H1 (cell line): ENCODE measurements at regions not wholly inside any gene's neighbourhood (a gene's known extent, or its start where the extent isn't known, plus 50 kb on each side); places are given as distances from the start of the nearest gene placed in this dataset.

Experiments used
- CTCF ChIA-PET: fragments of 300-600 bp; sonication (Branson Sonifier 250); formaldehyde crosslinking; loops from one replicate; lab custom pipeline; 2021; ENCODE audit not compliant: partially characterized antibody; lab: Charles Lee
- POLR2A ChIA-PET: fragments of 300-600 bp; sonication (Branson Sonifier 250); formaldehyde crosslinking; loops from one replicate; lab custom pipeline; 2021; ENCODE audit warnings: inconsistent platforms; ENCODE audit not compliant: partially characterized antibody; lab: Charles Lee
- DNase-seq, 2 experiments: peaks; one replicate each; pipeline versions ENCODE4 v3.0.0 to v3.0.0-alpha.2; 2010 to 2022; ENCODE audit warnings: low spot score in 2 of 2, low read depth in 1 of 2, mixed read lengths in 1 of 2
- FAIRE-seq: peaks from 2 replicates; lab custom pipeline; 2011; peaks lifted over from hg19 to GRCh38; lab: Jason Lieb, UNC
- H2AFZ ChIP-seq: 2 replicates; pipeline ENCODE4 v1.8.1; 2012; ENCODE audit warnings: low read length, inconsistent platforms
- H2AK5ac ChIP-seq: 2 replicates; pipeline ENCODE4 v1.6.1; 2013; ENCODE audit warnings: low read depth, low read length
- H2BK120ac ChIP-seq: replicated peaks from 2 replicates; pipeline ENCODE3; 2013; ENCODE audit warnings: low read depth, low read length, inconsistent platforms
- H2BK12ac ChIP-seq: 2 replicates; pipeline ENCODE4 v1.6.1; 2013; ENCODE audit warnings: low read depth, low read length
- H2BK15ac ChIP-seq: 2 replicates; pipeline ENCODE4 v1.6.1; 2013; ENCODE audit warnings: low read length
- H2BK20ac ChIP-seq: 2 replicates; pipeline ENCODE4 v1.6.1; 2013; ENCODE audit warnings: low read length
- H2BK5ac ChIP-seq: 2 replicates; pipeline ENCODE4 v1.6.1; 2013; ENCODE audit warnings: low read depth, low read length
- H3K14ac ChIP-seq: 2 replicates; pipeline ENCODE4 v1.6.1; 2013; ENCODE audit warnings: inconsistent platforms; ENCODE audit not compliant: insufficient read length
- H3K18ac ChIP-seq: 2 replicates; pipeline ENCODE4 v1.6.1; 2013; ENCODE audit warnings: low read length; ENCODE audit errors: extremely low read depth
- H3K23ac ChIP-seq: 2 replicates; pipeline ENCODE4 v1.6.1; 2013; ENCODE audit warnings: inconsistent platforms; ENCODE audit not compliant: insufficient read length
- H3K23me2 ChIP-seq: 2 replicates; pipeline ENCODE4 v1.6.1; 2013; ENCODE audit warnings: low read depth, low read length
- H3K27ac ChIP-seq: 2 replicates; pipeline ENCODE4 v1.6.1; 2011; ENCODE audit warnings: low read depth, low read length, inconsistent platforms
- H3K27me3 ChIP-seq, 4 experiments: replicated peaks in 1 of 4; 1 replicate in 1 of 4; 2 replicates in 3 of 4; pipeline versions ENCODE4 v1.6.1 to v1.8.1; 2011 to 2013; ENCODE audit warnings: low read length in 3 of 4, mild to moderate bottlenecking in 3 of 4, inconsistent platforms in 2 of 4, mixed read lengths in 2 of 4, moderate library complexity in 1 of 4; ENCODE audit not compliant: control insufficient read depth in 3 of 4, insufficient read depth in 3 of 4; ENCODE audit errors: extremely low read depth in 1 of 4
- H3K36me3 ChIP-seq, 4 experiments: 2 replicates each; pipeline versions ENCODE4 v1.6.1 to v1.8.1; 2011 to 2013; ENCODE audit warnings: mild to moderate bottlenecking in 4 of 4, low read length in 3 of 4, moderate library complexity in 2 of 4, control low read depth in 1 of 4, inconsistent platforms in 1 of 4; ENCODE audit not compliant: insufficient read depth in 4 of 4, control insufficient read depth in 2 of 4
- H3K4ac ChIP-seq: replicated peaks from 2 replicates; pipeline ENCODE3; 2013; ENCODE audit warnings: low read length, low read depth, mixed read lengths, inconsistent platforms; ENCODE audit not compliant: insufficient read length
- H3K4me1 ChIP-seq, 4 experiments: replicated peaks in 1 of 4; 1 replicate in 1 of 4; 2 replicates in 3 of 4; pipeline versions ENCODE4 v1.6.1 to v1.8.1; 2011 to 2013; ENCODE audit warnings: low read length in 3 of 4, inconsistent platforms in 2 of 4, mixed read lengths in 1 of 4; ENCODE audit not compliant: insufficient read depth in 4 of 4, control insufficient read depth in 3 of 4
- H3K4me2 ChIP-seq, 2 experiments: 2 replicates each; pipeline versions ENCODE4 v1.6.1 to v1.8.1; 2011 to 2013; ENCODE audit warnings: low read depth in 2 of 2, low read length in 2 of 2, control low read depth in 1 of 2, inconsistent platforms in 1 of 2, mild to moderate bottlenecking in 1 of 2; ENCODE audit not compliant: insufficient read depth in 1 of 2
- H3K4me3 ChIP-seq, 4 experiments: fragments of 200-600, 300-600 bp in 1 of 4; sonication (generic), shearing (Covaris generic), sonication (Bioruptor Twin) in 1 of 4; 2 replicates each; pipeline versions ENCODE4 v1.5.1 to v1.8.1; 2011 to 2016; ENCODE audit warnings: low read length in 4 of 4, low read depth in 3 of 4, control low read depth in 2 of 4, inconsistent platforms in 2 of 4, mild to moderate bottlenecking in 2 of 4, mixed read lengths in 1 of 4, moderate library complexity in 1 of 4; ENCODE audit not compliant: insufficient read depth in 2 of 4; ENCODE audit errors: extremely low read depth in 1 of 4
- H3K56ac ChIP-seq: replicated peaks from 2 replicates; pipeline ENCODE3; 2013; ENCODE audit warnings: low read depth, mild to moderate bottlenecking, mixed read lengths, low read length, inconsistent platforms; ENCODE audit not compliant: insufficient read length
- H3K79me1 ChIP-seq: 2 replicates; pipeline ENCODE4 v1.6.1; 2013; ENCODE audit warnings: low read depth, low read length, control low read depth
- H3K79me2 ChIP-seq, 2 experiments: 2 replicates each; pipeline versions ENCODE4 v1.6.1 to v1.8.1; 2012 to 2013; ENCODE audit warnings: low read length in 2 of 2, mild to moderate bottlenecking in 2 of 2, inconsistent platforms in 1 of 2; ENCODE audit not compliant: insufficient read depth in 2 of 2, control insufficient read depth in 1 of 2
- H3K9ac ChIP-seq, 4 experiments: replicated peaks in 1 of 4; 1 replicate in 1 of 4; 2 replicates in 3 of 4; pipeline versions ENCODE4 v1.6.1 to v1.8.1; 2011 to 2013; ENCODE audit warnings: low read depth in 3 of 4, low read length in 3 of 4, control low read depth in 2 of 4, mild to moderate bottlenecking in 2 of 4, moderate library complexity in 2 of 4, inconsistent platforms in 1 of 4; ENCODE audit errors: extremely low read depth in 1 of 4
- H3K9me3 ChIP-seq, 2 experiments: 2 replicates each; pipeline versions ENCODE4 v1.6.1 to v1.8.1; 2012 to 2013; ENCODE audit warnings: mild to moderate bottlenecking in 2 of 2, moderate library complexity in 2 of 2, control low read depth in 1 of 2, inconsistent platforms in 1 of 2, low read depth in 1 of 2, low read length in 1 of 2, mixed read lengths in 1 of 2; ENCODE audit not compliant: insufficient read depth in 2 of 2
- H4K20me1 ChIP-seq, 2 experiments: replicated peaks in 1 of 2; 2 replicates each; pipeline versions ENCODE3 to v1.8.1; 2011 to 2013; ENCODE audit warnings: inconsistent platforms in 2 of 2, low read length in 2 of 2, mild to moderate bottlenecking in 1 of 2; ENCODE audit not compliant: insufficient read depth in 2 of 2, control insufficient read depth in 1 of 2
- H4K5ac ChIP-seq: 2 replicates; pipeline ENCODE4 v1.6.1; 2013; ENCODE audit warnings: low read length, low read depth, mixed read lengths, inconsistent platforms; ENCODE audit not compliant: insufficient read length
- H4K8ac ChIP-seq: 2 replicates; pipeline ENCODE4 v1.8.0; 2013; ENCODE audit warnings: mild to moderate bottlenecking, moderate library complexity, low read length, inconsistent platforms; ENCODE audit not compliant: insufficient read depth; ENCODE audit errors: extremely low read depth
- H4K91ac ChIP-seq: replicated peaks from 2 replicates; pipeline ENCODE3; 2013; ENCODE audit warnings: low read length, mixed read lengths, inconsistent platforms; ENCODE audit not compliant: insufficient read length
- EZH2 ChIP-seq: fragments of 200-600 bp; sonication (generic); IDR thresholded peaks from 2 replicates; pipeline ENCODE4 v1.7.1; 2012; ENCODE audit warnings: low read depth, mild to moderate bottlenecking, moderate library complexity, low read length, inconsistent platforms; ENCODE audit not compliant: severe bottlenecking
- WGBS, 2 experiments: shearing (Covaris generic) in 1 of 2; methylation state at CpG; one replicate each; pipeline versions ENCODE4 v1.1.6 to v1.1.7; 2013 to 2015; ENCODE audit warnings: low lambda C conversion rate in 2 of 2, mixed read lengths in 2 of 2, inconsistent platforms in 1 of 2, low coverage in 1 of 2, missing lambda C conversion rate in 1 of 2; ENCODE audit not compliant: insufficient replicate concordance in 2 of 2, insufficient coverage in 1 of 2, insufficient read length in 1 of 2; ENCODE audit errors: extremely low coverage in 1 of 2, missing lambda C conversion rate in 1 of 2; 5-methylcytosine and 5-hydroxymethylcytosine counted together

- Histone ChIP-seq H2AFZ (no peak overlapping the region), H3K4ac (no peak overlapping the region), H3K9me3 (no peaks in the 10 kb centered on the region), H4K8ac (no peak overlapping the region), H3K27me3 (no peaks in the 10 kb centered on the region), H2BK20ac (no peak overlapping the region), H3K79me2 (no peaks in the 10 kb centered on the region), H4K91ac (no peak overlapping the region), H3K18ac (no peak overlapping the region), H2BK12ac (no peak overlapping the region), H3K56ac (no peak overlapping the region), H3K9ac (no peak overlapping the region), H3K23me2 (no peaks in the 10 kb centered on the region), H2BK5ac (no peak overlapping the region), H2AK5ac (no peak overlapping the region), H3K23ac (no peak overlapping the region), H4K5ac (no peak overlapping the region), H3K4me2 (no peak overlapping the region), H3K27ac (no peak overlapping the region), H3K4me3 (no peak overlapping the region)
- 77% methylated on average over 10 of the region's 10 CpGs; no CpG with 5 or more reads in 1 of the 2 experiments for WGBS, 2 experiments
- FAIRE-seq (no peak), DNase-seq (no peak)
- no peak for TF ChIP-seq EZH2
- TF ChIP-seq, all 59 proteins: peak for 0
- ChIA-PET POLR2A (no interaction called here), CTCF (interaction anchor here (0.7 to 1.6 kb wide), 5 partner anchors 9 to 1508 kb away, joined by 3 to 7 read pairs (median 4); no protein-coding TSS in a partner anchor)
- no peak overlapping the region for H3K14ac ChIP-seq
- H3K79me1 ChIP-seq = no peaks in the 10 kb centered on the region
- no peak overlapping the region for H2BK120ac ChIP-seq
- H4K20me1 ChIP-seq = no peaks in the 10 kb centered on the region
- no peak overlapping the region for H2BK15ac ChIP-seq
- H3K4me1 ChIP-seq = peaks cover 0 to 16% (median 10%) of the 10 kb centered on the region in 4 experiments; a peak in 4 of 7 replicates
- no peaks in the 10 kb centered on the region for H3K36me3 ChIP-seq
Observed at GRCh38 chr7:21044913-21045568, 258.4 kb upstream of the SP8 start.
